SK-N-SH (cell line): ENCODE measurements at regions not wholly inside any gene's neighbourhood (a gene's known extent, or its start where the extent isn't known, plus 50 kb on each side); places are given as distances from the start of the nearest gene placed in this dataset.

ENCODE experiments used
- CHD2 ChIP-seq: fragments of 150-350 bp; IDR thresholded peaks from 2 replicates; pipeline ENCODE4 v1.6.1; 2018; ENCODE audit warnings: low read length; ENCODE audit not compliant: partially characterized antibody
- CTCF ChIP-seq: fragments of 200-600 bp; sonication (generic); IDR thresholded peaks from 2 replicates; pipeline ENCODE4 v1.6.1; 2017; ENCODE audit warnings: antibody characterized with exemption, mild to moderate bottlenecking, moderate library complexity
- ELF1 ChIP-seq: IDR thresholded peaks from 2 replicates; pipeline ENCODE4 v1.4.0; 2012
- EP300 ChIP-seq, 2 experiments: IDR thresholded peaks; 2 replicates each; pipeline versions ENCODE4 v1.4.0 to v1.6.1; 2012; ENCODE audit warnings: borderline replicate concordance in 1 of 2, low read depth in 1 of 2, low read length in 1 of 2
- EZH2phosphoT487 ChIP-seq: fragments of 200-600 bp; sonication (generic); IDR thresholded peaks from 2 replicates; pipeline ENCODE4 v1.6.1; 2017; ENCODE audit warnings: low read depth, mixed run types, mild to moderate bottlenecking, antibody characterized with exemption, moderate library complexity, borderline replicate concordance
- FOXJ3 ChIP-seq: sonication (generic); formaldehyde crosslinking; IDR thresholded peaks from 2 replicates; pipeline ENCODE4 v1.5.1; 2020; ENCODE audit warnings: mild to moderate bottlenecking, missing genetic modification reagents
- MEF2A ChIP-seq: IDR thresholded peaks from 2 replicates; pipeline ENCODE4 v1.4.0; 2012; ENCODE audit warnings: low read depth, borderline replicate concordance
- POLR2AphosphoS5 ChIP-seq: IDR thresholded peaks from 2 replicates; pipeline ENCODE4 v1.6.1; 2012; ENCODE audit warnings: low read depth, low read length
- REST ChIP-seq: IDR thresholded peaks from 2 replicates; pipeline ENCODE4 v1.6.1; 2012; ENCODE audit warnings: mild to moderate bottlenecking, low read depth, low read length, moderate library complexity
- SIN3A ChIP-seq: IDR thresholded peaks from 2 replicates; pipeline ENCODE4 v1.6.1; 2012; ENCODE audit warnings: low read depth, mild to moderate bottlenecking, low read length, moderate library complexity, borderline replicate concordance
- TEAD4 ChIP-seq: IDR thresholded peaks from 2 replicates; pipeline ENCODE4 v1.4.0; 2012; ENCODE audit warnings: mild to moderate bottlenecking, borderline replicate concordance; ENCODE audit not compliant: insufficient read depth
- USF2 ChIP-seq: fragments of 150-350 bp; IDR thresholded peaks from 2 replicates; pipeline ENCODE4 v1.6.1; 2017; ENCODE audit warnings: antibody characterized with exemption, low read length, low read depth, borderline replicate concordance

GRCh38 chr7:49398746-49399145 lies 374.7 kb upstream of the VWC2 start:
- TF ChIP-seq USF2 (no peak), FOXJ3 (CRISPR knock-in tag) (no peak), CTCF (no peak), EP300 (IDR thresholded peaks at IDR 0.05; ENCODE audit: borderline replicate concordance in 1 of 2, low read depth in 1 of 2, low read length in 1 of 2) (no peak), TEAD4 (no peak), POLR2AphosphoS5 (no peak), REST (no peak), EZH2phosphoT487 (no peak), MEF2A (no peak), SIN3A (no peak), ELF1 (no peak), CHD2 (no peak)
